NB4 (cell line): ENCODE measurements at regions not wholly inside any gene's neighbourhood (a gene's known extent, or its start where the extent isn't known, plus 50 kb on each side); places are given as distances from the start of the nearest gene placed in this dataset.

Experiments
- DNase-seq: peaks from one replicate; pipeline ENCODE4 v3.0.0; 2010; ENCODE audit warnings: low read depth
- H3K4me3 ChIP-seq: one replicate; pipeline ENCODE4 v1.5.1; 2011; ENCODE audit warnings: mild to moderate bottlenecking, low read depth, low read length, moderate library complexity
- MAX ChIP-seq: IDR thresholded peaks from 2 replicates; pipeline ENCODE4 v1.6.1; 2011; ENCODE audit warnings: low read depth, low read length
- MYC ChIP-seq: IDR thresholded peaks from 2 replicates; pipeline ENCODE4 v1.6.1; 2011; ENCODE audit warnings: low read depth, low read length
- POLR2A ChIP-seq: IDR thresholded peaks from 2 replicates; pipeline ENCODE4 v1.6.1; 2011; ENCODE audit warnings: mild to moderate bottlenecking; ENCODE audit not compliant: insufficient read length; ENCODE audit errors: extremely low read depth
- TF ChIP-seq, protein P1 (sequence below): IDR thresholded peaks from one replicate; pipeline ENCODE4 v1.5.1; 2012; ENCODE audit warnings: low read depth, low read length

DNA sequence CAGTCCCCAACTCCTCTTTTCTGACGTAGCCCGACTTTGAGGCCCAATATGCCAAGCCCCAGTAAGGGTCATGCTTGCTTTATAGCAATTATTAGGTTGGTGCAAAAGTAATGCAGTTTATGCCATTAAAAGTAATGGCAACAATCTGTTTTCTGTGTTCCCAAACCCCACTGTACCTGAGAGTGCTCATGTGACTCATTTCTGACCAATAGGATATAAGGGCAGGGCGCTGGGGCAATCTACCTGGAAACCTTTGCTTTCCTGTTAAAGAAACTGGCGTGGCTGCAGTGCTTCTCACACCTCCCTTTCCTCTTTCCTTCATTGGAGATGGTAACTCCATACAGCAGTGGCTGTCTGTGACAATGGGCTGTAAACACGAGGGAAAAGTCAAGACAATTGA, 78.9 kb upstream of the MPPED2 start:
- DNase-seq, result no peak
- TF ChIP-seq MAX (no peak), POLR2A (no peak), MYC (no peak)
- TF ChIP-seq, protein P1, sequence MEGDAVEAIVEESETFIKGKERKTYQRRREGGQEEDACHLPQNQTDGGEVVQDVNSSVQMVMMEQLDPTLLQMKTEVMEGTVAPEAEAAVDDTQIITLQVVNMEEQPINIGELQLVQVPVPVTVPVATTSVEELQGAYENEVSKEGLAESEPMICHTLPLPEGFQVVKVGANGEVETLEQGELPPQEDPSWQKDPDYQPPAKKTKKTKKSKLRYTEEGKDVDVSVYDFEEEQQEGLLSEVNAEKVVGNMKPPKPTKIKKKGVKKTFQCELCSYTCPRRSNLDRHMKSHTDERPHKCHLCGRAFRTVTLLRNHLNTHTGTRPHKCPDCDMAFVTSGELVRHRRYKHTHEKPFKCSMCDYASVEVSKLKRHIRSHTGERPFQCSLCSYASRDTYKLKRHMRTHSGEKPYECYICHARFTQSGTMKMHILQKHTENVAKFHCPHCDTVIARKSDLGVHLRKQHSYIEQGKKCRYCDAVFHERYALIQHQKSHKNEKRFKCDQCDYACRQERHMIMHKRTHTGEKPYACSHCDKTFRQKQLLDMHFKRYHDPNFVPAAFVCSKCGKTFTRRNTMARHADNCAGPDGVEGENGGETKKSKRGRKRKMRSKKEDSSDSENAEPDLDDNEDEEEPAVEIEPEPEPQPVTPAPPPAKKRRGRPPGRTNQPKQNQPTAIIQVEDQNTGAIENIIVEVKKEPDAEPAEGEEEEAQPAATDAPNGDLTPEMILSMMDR, result no peak
- H3K4me3 ChIP-seq, result no peak overlapping the region

DNA sequence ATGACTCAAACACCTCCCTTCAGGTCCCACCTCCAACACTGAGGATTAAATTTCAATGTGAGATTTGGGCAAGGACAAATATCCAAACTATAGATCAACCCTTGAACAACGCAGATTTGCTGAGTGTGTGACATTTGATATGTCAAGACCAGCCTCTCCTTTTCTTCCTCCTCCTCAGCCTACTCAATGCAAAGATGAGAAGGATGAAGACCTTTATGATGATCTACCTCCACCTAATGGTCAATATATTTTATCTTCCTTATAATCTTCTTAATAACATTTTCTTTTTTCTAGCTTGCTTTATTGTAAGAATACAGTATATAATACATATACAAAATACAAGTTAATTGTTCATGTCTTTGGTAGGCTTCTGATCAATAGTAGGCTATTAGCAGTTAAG, 67.5 kb upstream of the MPPED2 start:
- no peak overlapping the region for H3K4me3 ChIP-seq
- no peak for TF ChIP-seq POLR2A
- TF ChIP-seq, protein P1, result no peak
- TF ChIP-seq MYC, result no peak
- no peak for TF ChIP-seq MAX
- no peak for DNase-seq

DNA sequence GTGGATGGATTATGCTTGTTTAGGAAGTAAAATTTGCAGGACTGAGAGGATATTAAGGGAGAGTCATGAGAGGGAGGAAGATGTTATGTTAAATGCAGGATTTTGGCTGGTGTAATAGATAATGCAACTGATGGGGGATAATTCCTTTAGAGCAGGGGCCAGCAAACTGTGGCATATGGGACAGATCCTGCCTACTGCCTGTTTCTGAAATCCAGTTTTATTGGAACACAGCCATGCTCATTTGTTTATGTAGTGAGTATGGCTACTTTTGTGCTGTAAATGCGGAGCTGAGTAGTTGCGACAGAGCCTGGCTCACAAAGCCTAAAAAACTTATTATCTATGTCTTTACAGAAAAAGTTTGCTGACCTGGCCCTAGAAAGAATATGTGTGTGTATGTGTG, 66.6 kb upstream of the MPPED2 start:
- TF ChIP-seq, protein P1, result no peak
- TF ChIP-seq POLR2A, result no peak
- no peak for TF ChIP-seq MYC
- TF ChIP-seq MAX, result no peak
- DNase-seq, result no peak
- H3K4me3 ChIP-seq, result no peak overlapping the region

DNA sequence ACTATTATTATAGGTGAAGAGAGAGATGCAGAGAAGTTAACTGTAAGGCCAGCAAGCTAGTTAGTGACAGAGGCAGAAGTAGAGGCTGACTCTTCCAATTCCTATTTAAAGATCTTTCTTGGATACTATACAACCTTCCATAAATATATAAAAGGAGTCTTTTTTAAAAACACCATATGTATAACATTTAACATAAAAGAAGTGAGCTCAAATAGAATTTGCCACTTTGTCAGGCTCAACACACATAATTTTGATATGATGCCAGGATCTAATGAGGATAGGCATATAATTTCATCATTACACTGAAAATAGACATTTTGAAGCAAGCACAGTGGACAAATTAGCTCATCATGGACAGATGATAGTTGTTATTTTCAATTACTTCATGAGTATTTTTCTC, 64.1 kb upstream of the MPPED2 start:
- no peak for DNase-seq
- TF ChIP-seq, protein P1, result no peak
- no peak for TF ChIP-seq MAX
- TF ChIP-seq MYC, result no peak
- TF ChIP-seq POLR2A, result no peak

More for the DNA sequence above, 64.1 kb upstream of the MPPED2 start:
- no peak overlapping the region for H3K4me3 ChIP-seq
